OCI-LY3 (cell line): ENCODE measurements at regions not wholly inside any gene's neighbourhood (a gene's known extent, or its start where the extent isn't known, plus 50 kb on each side); places are given as distances from the start of the nearest gene placed in this dataset.

Source experiments
- H2AFZ ChIP-seq: fragments of 200-600, 300-600 bp; shearing (Covaris generic); 2 replicates; pipeline ENCODE4 v1.6.0; 2014; ENCODE audit warnings: antibody characterized with exemption, low read depth, low read length
- H3K27ac ChIP-seq: fragments of 200-600, 300-600 bp; sonication (generic); 2 replicates; pipeline ENCODE4 v1.5.1; 2014; ENCODE audit warnings: mild to moderate bottlenecking, low read length, moderate library complexity, mixed read lengths
- H3K27me3 ChIP-seq: fragments of 200-600, 300-600 bp; sonication (generic); 2 replicates; pipeline ENCODE4 v1.6.1; 2014; ENCODE audit warnings: low read depth, low read length, mixed read lengths
- H3K36me3 ChIP-seq: fragments of 200-600, 300-600 bp; sonication (generic); replicated peaks from 2 replicates; pipeline ENCODE3; 2014; ENCODE audit warnings: low read depth, low read length, mixed read lengths
- H3K4me1 ChIP-seq: fragments of 300-600, 200-600 bp; sonication (generic); 2 replicates; pipeline ENCODE4 v1.6.1; 2014; ENCODE audit warnings: low read length, mixed read lengths
- H3K4me2 ChIP-seq: fragments of 200-600, 300-600 bp; sonication (generic); 2 replicates; pipeline ENCODE4 v1.6.1; 2014; ENCODE audit warnings: low read length, mixed read lengths
- H3K4me3 ChIP-seq: fragments of 300-600, 200-600 bp; sonication (generic); 2 replicates; pipeline ENCODE4 v1.5.1; 2014; ENCODE audit warnings: antibody characterized with exemption, mild to moderate bottlenecking, low read length, moderate library complexity
- H3K79me2 ChIP-seq: fragments of 300-600, 200-600 bp; shearing (Covaris generic); 2 replicates; pipeline ENCODE4 v1.6.1; 2014; ENCODE audit warnings: mild to moderate bottlenecking, low read length, mixed read lengths
- H3K9ac ChIP-seq: fragments of 300-600, 200-600 bp; shearing (Covaris generic); 2 replicates; pipeline ENCODE4 v1.6.0; 2014; ENCODE audit warnings: mild to moderate bottlenecking, low read length, moderate library complexity
- H3K9me3 ChIP-seq: fragments of 200-600, 300-600 bp; shearing (Covaris generic); 2 replicates; pipeline ENCODE4 v1.6.1; 2014; ENCODE audit warnings: low read length, mixed read lengths; ENCODE audit not compliant: insufficient read depth
- H4K20me1 ChIP-seq: fragments of 200-600, 300-600 bp; sonication (generic); 2 replicates; pipeline ENCODE4 v1.6.1; 2016; ENCODE audit warnings: low read length, mixed read lengths; ENCODE audit not compliant: insufficient read depth
- CTCF ChIP-seq: fragments of 200-600, 300-600 bp; sonication (generic); IDR thresholded peaks from 2 replicates; pipeline ENCODE4 v1.5.1; 2014; ENCODE audit warnings: antibody characterized with exemption, low read length, low read depth
- EZH2phosphoT487 ChIP-seq: fragments of 200-600 bp; shearing (Covaris generic); IDR thresholded peaks from 2 replicates; pipeline ENCODE4 v1.6.1; 2018; ENCODE audit warnings: antibody characterized with exemption, mixed run types, low read depth

GRCh38 chr10:44572146-44572545 is 187.2 kb upstream of the CXCL12 start:
- Histone ChIP-seq H3K9me3 (no peaks in the 10 kb centered on the region), H3K27me3 (no peaks in the 10 kb centered on the region)

DNA sequence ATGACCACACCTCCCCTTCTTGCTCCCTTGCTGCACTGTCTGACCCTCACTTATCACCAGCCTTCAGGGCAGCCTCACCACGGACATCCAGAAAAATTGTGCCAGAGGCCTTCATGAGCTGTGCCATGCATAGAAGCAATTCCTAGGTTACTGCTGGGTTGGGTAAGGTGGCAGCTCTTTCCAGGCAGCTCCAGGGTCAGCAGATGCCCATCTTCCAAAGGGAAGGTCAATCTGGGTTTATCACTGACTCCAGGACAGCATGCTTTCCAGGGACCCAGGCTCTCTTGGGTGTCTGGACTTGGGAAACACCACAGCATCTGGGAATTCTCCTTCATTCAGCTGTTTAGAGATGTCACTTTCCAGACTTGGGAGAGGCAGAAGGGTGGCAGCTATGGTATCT is 188.9 kb upstream of the CXCL12 start:
- H3K4me1 ChIP-seq, result no peaks in the 10 kb centered on the region
- TF ChIP-seq CTCF, result no peak
- H3K79me2 ChIP-seq, result no peaks in the 10 kb centered on the region
- no peaks in the 10 kb centered on the region for H3K9me3 ChIP-seq
- H3K27ac ChIP-seq, result no peak overlapping the region
- no peaks in the 10 kb centered on the region for H4K20me1 ChIP-seq
- no peaks in the 10 kb centered on the region for H3K36me3 ChIP-seq
- H3K4me3 ChIP-seq, result no peak overlapping the region
- no peak overlapping the region for H3K4me2 ChIP-seq
- H3K9ac ChIP-seq, result no peak overlapping the region
- H2AFZ ChIP-seq, result no peak overlapping the region
- no peaks in the 10 kb centered on the region for H3K27me3 ChIP-seq

More at GRCh38 chr10:44572146-44572545, 187.2 kb upstream of the CXCL12 start:
- Histone ChIP-seq H2AFZ (no peak overlapping the region), H3K9ac (no peak overlapping the region), H3K4me1 (no peaks in the 10 kb centered on the region), H4K20me1 (no peaks in the 10 kb centered on the region), H3K4me2 (no peak overlapping the region), H3K4me3 (no peak overlapping the region), H3K79me2 (no peaks in the 10 kb centered on the region), H3K27ac (no peak overlapping the region), H3K36me3 (no peaks in the 10 kb centered on the region)
- no peak for TF ChIP-seq EZH2phosphoT487
- TF ChIP-seq CTCF, result no peak

DNA sequence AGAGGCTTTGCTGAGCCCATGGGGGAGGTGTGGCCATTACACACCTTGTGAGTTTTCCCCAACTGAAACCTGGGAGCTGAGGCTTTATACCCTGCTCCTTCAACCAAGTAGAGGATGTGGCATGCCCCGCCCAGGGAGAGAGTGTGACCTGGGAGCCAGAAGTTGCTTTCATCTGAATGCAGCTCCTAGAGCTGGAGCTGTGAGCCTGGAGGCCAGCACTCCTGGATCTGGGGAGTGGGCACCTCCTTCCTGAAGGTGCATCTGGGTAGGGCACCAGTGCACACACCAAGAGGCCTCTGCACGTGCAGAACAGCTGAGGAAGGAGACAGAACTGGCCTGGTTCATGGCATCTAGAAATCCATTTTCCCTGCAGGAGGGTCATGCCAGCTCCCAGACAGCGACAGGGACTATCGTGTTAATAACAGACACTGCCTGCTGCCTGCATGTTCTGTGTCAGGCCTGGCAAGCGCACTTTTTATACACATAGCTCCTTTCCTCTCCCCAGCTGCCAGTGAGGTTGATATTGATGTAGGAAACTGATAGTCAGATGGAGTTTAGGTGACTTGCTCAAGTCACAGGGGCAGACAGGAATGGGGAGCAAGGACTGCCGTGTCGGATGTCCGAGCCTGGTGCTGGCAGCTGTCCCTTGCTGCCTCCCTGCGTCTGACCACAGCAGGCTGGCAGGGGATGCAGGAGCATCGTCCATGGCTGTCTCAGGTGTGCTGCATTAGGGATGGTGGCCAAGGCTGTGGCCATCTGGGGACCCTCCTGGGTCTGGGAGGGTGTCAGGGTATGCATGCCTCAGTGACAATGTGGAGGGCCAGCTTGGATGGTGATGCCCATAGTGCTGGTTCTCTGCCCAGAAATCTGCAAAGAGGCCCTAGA is 189.9 kb upstream of the CXCL12 start:
- no peaks in the 10 kb centered on the region for H3K27me3 ChIP-seq
- H3K27ac ChIP-seq, result no peak overlapping the region
- no peaks in the 10 kb centered on the region for H3K79me2 ChIP-seq
- H4K20me1 ChIP-seq, result no peaks in the 10 kb centered on the region
- H3K9me3 ChIP-seq, result no peaks in the 10 kb centered on the region
- H3K9ac ChIP-seq, result no peak overlapping the region
- H3K4me3 ChIP-seq, result no peak overlapping the region
- H3K4me1 ChIP-seq, result no peaks in the 10 kb centered on the region
- H2AFZ ChIP-seq, result no peak overlapping the region
- TF ChIP-seq CTCF (no peak), EZH2phosphoT487 (no peak)
- H3K4me2 ChIP-seq, result no peak overlapping the region
- H3K36me3 ChIP-seq, result no peaks in the 10 kb centered on the region

DNA sequence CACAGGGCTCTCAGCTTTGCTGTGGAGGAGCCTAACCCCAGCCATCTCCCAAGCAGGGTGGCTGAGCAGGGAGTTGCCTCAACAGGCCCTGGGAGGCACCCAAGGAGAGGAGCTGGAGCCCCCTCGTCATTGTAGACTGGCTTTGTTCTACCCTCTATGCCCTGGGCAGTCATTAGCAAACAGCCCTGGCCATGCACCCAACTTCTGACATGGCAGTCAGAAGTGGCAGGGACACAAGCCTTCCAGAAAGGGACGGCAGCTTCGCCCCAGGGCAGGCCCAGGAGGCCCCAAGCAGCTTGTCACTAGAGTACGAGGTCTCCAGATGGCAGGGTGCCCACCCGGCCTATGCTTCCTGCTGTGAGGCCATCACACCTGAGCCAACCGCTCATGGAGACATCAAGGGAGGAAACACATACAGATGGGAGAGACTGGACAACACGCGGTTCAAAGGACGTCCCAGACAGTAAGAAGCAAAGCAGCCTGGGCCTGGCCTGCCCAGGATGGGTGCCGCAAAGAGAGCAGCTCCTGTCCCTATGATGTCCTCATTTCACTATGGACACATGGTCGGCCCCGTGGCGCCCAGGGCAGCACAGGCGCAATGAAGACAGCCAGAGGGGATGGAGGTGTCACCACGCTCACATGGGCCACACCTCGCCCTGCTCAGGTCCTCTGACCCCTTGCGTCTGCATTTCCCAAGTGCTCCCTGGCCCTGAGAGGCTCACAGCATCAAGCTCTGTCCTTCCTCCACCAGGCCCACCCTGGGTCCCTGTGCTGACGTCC is 190.9 kb upstream of the CXCL12 start:
- no peak overlapping the region for H2AFZ ChIP-seq
- no peak overlapping the region for H3K4me3 ChIP-seq
- H3K27ac ChIP-seq, result no peak overlapping the region
- no peak overlapping the region for H3K9ac ChIP-seq
- no peaks in the 10 kb centered on the region for H3K9me3 ChIP-seq
- no peaks in the 10 kb centered on the region for H3K27me3 ChIP-seq
- no peaks in the 10 kb centered on the region for H3K4me1 ChIP-seq
- H3K4me2 ChIP-seq, result no peak overlapping the region
- no peak for TF ChIP-seq EZH2phosphoT487
- H3K79me2 ChIP-seq, result no peaks in the 10 kb centered on the region
- H3K36me3 ChIP-seq, result no peaks in the 10 kb centered on the region
- H4K20me1 ChIP-seq, result no peaks in the 10 kb centered on the region
